ENCODE measurements at regions not wholly inside any gene's neighbourhood (a gene's known extent, or its start where the extent isn't known, plus 50 kb on each side); places are given as distances from the start of the nearest gene placed in this dataset.

DNA sequence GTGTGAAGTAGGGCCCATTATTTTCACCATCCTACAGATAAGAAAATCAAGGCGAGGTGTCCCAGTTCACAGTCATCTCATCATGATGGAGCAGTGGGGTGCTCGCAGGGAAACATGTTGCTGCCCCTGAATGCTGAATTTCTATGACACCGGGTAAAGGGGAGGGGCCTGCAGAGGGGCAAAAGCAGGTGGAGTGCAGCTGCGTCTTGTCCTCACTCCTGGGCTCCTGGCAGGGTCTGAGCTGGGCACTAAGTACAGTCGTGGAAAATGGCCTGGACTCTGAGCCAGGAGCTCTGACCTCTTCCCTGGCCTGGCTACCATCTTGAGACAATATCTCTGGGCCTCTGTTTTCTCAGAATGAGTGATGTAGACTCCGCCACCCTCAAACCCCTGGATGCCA, 253.1 kb upstream of the PITRM1 start:
- TF ChIP-seq EZH2 (IDR thresholded peaks at IDR 0.05; ENCODE audit: borderline replicate concordance, insufficient read depth, low read depth, low read length, poor library complexity, severe bottlenecking) = no peak
- TF ChIP-seq, protein P1, sequence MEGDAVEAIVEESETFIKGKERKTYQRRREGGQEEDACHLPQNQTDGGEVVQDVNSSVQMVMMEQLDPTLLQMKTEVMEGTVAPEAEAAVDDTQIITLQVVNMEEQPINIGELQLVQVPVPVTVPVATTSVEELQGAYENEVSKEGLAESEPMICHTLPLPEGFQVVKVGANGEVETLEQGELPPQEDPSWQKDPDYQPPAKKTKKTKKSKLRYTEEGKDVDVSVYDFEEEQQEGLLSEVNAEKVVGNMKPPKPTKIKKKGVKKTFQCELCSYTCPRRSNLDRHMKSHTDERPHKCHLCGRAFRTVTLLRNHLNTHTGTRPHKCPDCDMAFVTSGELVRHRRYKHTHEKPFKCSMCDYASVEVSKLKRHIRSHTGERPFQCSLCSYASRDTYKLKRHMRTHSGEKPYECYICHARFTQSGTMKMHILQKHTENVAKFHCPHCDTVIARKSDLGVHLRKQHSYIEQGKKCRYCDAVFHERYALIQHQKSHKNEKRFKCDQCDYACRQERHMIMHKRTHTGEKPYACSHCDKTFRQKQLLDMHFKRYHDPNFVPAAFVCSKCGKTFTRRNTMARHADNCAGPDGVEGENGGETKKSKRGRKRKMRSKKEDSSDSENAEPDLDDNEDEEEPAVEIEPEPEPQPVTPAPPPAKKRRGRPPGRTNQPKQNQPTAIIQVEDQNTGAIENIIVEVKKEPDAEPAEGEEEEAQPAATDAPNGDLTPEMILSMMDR (IDR thresholded peaks at IDR 0.05) = no peak
- no peaks in the 10 kb centered on the region for H3K79me2 ChIP-seq (ENCODE audit: control insufficient read depth, insufficient read depth, low read length)
- Mint-ChIP-seq H3K9me3 (ENCODE audit: insufficient read depth) (peaks cover 4% of the 10 kb centered on the region), H3K4me3 (no peak overlapping the region), H3K4me1 (peaks cover 13% of the 10 kb centered on the region), H3K27ac (no peak overlapping the region), H3K27me3 (peaks cover 30% of the 10 kb centered on the region)
- no peak overlapping the region for H3K4me3 ChIP-seq (ENCODE audit: control extremely low read depth in 1 of 5, extremely low read depth in 1 of 5, insufficient read depth in 1 of 5, low read depth in 2 of 5, low read length in 4 of 5)
- intact Hi-C loops (cut with micrococcal nuclease) = no loop called here
- ATAC-seq (ENCODE audit: low read depth) (no peak), DNase-seq (no peak)
- H4K20me1 ChIP-seq (ENCODE audit: control insufficient read depth, insufficient read depth, low read length, poor library complexity, severe bottlenecking) = no peaks in the 10 kb centered on the region
- H3K4me1 ChIP-seq (ENCODE audit: control insufficient read depth in 2 of 2, insufficient read depth in 2 of 2, low read length in 2 of 2) = peaks cover 9 to 11% of the 10 kb centered on the region in 2 donors
- no peak overlapping the region for H3K27ac ChIP-seq (ENCODE audit: low read length in 2 of 2)
- H2AFZ ChIP-seq (ENCODE audit: insufficient read depth, low read depth, low read length, poor library complexity, severe bottlenecking) = no peak overlapping the region
- H3K36me3 ChIP-seq (replicated peaks in 1 of 2; ENCODE audit: control extremely low read depth in 1 of 2, control insufficient read depth in 1 of 2, extremely low read depth in 1 of 2, insufficient read depth in 2 of 2, low read length in 1 of 2) = no peaks in the 10 kb centered on the region
- peaks cover 0 to 12% (median 0%) of the 10 kb centered on the region in 4 experiments for H3K27me3 ChIP-seq (replicated peaks in 1 of 4; ENCODE audit: control extremely low read depth in 1 of 4, control insufficient read depth in 3 of 4, insufficient read depth in 4 of 4, low read length in 3 of 4)
- POLR2A ChIA-PET = no interaction called here
- CTCF ChIA-PET = no interaction called here
- no peak overlapping the region for H3K4me2 ChIP-seq (replicated peaks; ENCODE audit: low read depth, low read length, poor library complexity, severe bottlenecking)
- WGBS (ENCODE audit: insufficient coverage) = 89% methylated on average over 5 of the region's 6 CpGs
- no peak overlapping the region for H3K9ac ChIP-seq (ENCODE audit: low read length)
- peaks cover 0 to 17% (median 7%) of the 10 kb centered on the region in 3 donors for H3K9me3 ChIP-seq (ENCODE audit: control extremely low read depth in 1 of 3, control insufficient read depth in 2 of 3, insufficient read depth in 1 of 3, low read length in 2 of 3)

DNA sequence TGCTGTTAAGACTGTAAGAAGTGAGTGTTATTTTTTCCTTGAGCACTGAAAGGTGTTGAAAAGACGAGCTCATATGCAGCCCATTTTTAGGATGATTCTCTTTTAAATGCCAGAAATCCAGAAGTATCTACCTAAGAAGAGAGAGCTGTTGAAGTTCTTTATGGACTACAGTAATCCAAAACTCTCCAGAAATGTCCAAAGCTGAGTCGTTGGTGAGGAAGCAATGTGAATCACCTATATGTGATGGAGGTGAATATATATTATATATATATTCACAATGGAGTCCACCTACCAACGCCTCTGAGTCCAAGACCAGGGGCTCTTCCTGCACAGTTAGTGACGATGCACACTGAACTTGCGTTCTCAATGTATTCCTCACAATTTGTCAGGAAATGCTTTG, 252.7 kb upstream of the PITRM1 start:
- Histone ChIP-seq H3K27ac (ENCODE audit: low read length in 2 of 2) (no peak overlapping the region), H4K20me1 (ENCODE audit: control insufficient read depth, insufficient read depth, low read length, poor library complexity, severe bottlenecking) (no peaks in the 10 kb centered on the region), H3K36me3 (replicated peaks in 1 of 2; ENCODE audit: control extremely low read depth in 1 of 2, control insufficient read depth in 1 of 2, extremely low read depth in 1 of 2, insufficient read depth in 2 of 2, low read length in 1 of 2) (no peaks in the 10 kb centered on the region), H3K4me1 (ENCODE audit: control insufficient read depth in 2 of 2, insufficient read depth in 2 of 2, low read length in 2 of 2) (peaks cover 5 to 8% of the 10 kb centered on the region in 2 donors), H3K79me2 (ENCODE audit: control insufficient read depth, insufficient read depth, low read length) (no peaks in the 10 kb centered on the region), H2AFZ (ENCODE audit: insufficient read depth, low read depth, low read length, poor library complexity, severe bottlenecking) (no peak overlapping the region), H3K4me3 (ENCODE audit: control extremely low read depth in 1 of 5, extremely low read depth in 1 of 5, insufficient read depth in 1 of 5, low read depth in 2 of 5, low read length in 4 of 5) (no peak overlapping the region), H3K9me3 (ENCODE audit: control extremely low read depth in 1 of 3, control insufficient read depth in 2 of 3, insufficient read depth in 1 of 3, low read length in 2 of 3) (peaks cover 0 to 13% (median 2%) of the 10 kb centered on the region in 3 donors), H3K27me3 (replicated peaks in 1 of 4; ENCODE audit: control extremely low read depth in 1 of 4, control insufficient read depth in 3 of 4, insufficient read depth in 4 of 4, low read length in 3 of 4) (peaks cover 0 to 14% (median 0%) of the 10 kb centered on the region in 4 experiments), H3K9ac (ENCODE audit: low read length) (no peak overlapping the region), H3K4me2 (replicated peaks; ENCODE audit: low read depth, low read length, poor library complexity, severe bottlenecking) (no peak overlapping the region)
- ChIA-PET POLR2A (no interaction called here), CTCF (no interaction called here)
- H3K27me3 Mint-ChIP-seq = peaks cover 34% of the 10 kb centered on the region
- no peak for TF ChIP-seq EZH2 (IDR thresholded peaks at IDR 0.05; ENCODE audit: borderline replicate concordance, insufficient read depth, low read depth, low read length, poor library complexity, severe bottlenecking)
- TF ChIP-seq, protein P1 (IDR thresholded peaks at IDR 0.05) = no peak
- no peak for DNase-seq
- ATAC-seq (ENCODE audit: low read depth) = no peak
- intact Hi-C loops (cut with micrococcal nuclease) = no loop called here
- H3K4me1 Mint-ChIP-seq = peaks cover 9% of the 10 kb centered on the region
- H3K4me3 Mint-ChIP-seq = no peak overlapping the region
- H3K9me3 Mint-ChIP-seq (ENCODE audit: insufficient read depth) = no peaks in the 10 kb centered on the region
- no CpG with 5 or more reads among the region's 5 CpGs for whole genome bisulfite sequencing (ENCODE audit: insufficient coverage)
- H3K27ac Mint-ChIP-seq = no peak overlapping the region

Data from B cell (primary cell).